K562 (cell line): ENCODE measurements at regions not wholly inside any gene's neighbourhood (a gene's known extent, or its start where the extent isn't known, plus 50 kb on each side); places are given as distances from the start of the nearest gene placed in this dataset.

Experiments used
- EZH2 ChIP-seq: IDR thresholded peaks from 2 replicates; pipeline ENCODE4 v1.6.1; 2012; ENCODE audit warnings: low read depth, mild to moderate bottlenecking, inconsistent platforms, low read length, borderline replicate concordance
- RNF2 ChIP-seq: sonication (generic); IDR thresholded peaks from 2 replicates; pipeline ENCODE4 v1.6.1; 2016
- RNF219 ChIP-seq: fragments of 250-450 bp; sonication (Bioruptor Pico); IDR thresholded peaks from 2 replicates; pipeline ENCODE4 v1.5.0; 2022; ENCODE audit warnings: mild to moderate bottlenecking
- ZNF124 ChIP-seq: sonication (generic); formaldehyde crosslinking; IDR thresholded peaks from 2 replicates; pipeline ENCODE4 v1.8.1; 2022; ENCODE audit warnings: missing genetic modification reagents

- TF ChIP-seq EZH2 (no peak), RNF2 (no peak), ZNF124 (CRISPR knock-in tag) (no peak), RNF219 (no peak)
These were observed 614.1 kb downstream of the UQCRFS1 start for GRCh38 chr19:28598861-28599260.
